ENCODE measurements at regions not wholly inside any gene's neighbourhood (a gene's known extent, or its start where the extent isn't known, plus 50 kb on each side); places are given as distances from the start of the nearest gene placed in this dataset.

DNA sequence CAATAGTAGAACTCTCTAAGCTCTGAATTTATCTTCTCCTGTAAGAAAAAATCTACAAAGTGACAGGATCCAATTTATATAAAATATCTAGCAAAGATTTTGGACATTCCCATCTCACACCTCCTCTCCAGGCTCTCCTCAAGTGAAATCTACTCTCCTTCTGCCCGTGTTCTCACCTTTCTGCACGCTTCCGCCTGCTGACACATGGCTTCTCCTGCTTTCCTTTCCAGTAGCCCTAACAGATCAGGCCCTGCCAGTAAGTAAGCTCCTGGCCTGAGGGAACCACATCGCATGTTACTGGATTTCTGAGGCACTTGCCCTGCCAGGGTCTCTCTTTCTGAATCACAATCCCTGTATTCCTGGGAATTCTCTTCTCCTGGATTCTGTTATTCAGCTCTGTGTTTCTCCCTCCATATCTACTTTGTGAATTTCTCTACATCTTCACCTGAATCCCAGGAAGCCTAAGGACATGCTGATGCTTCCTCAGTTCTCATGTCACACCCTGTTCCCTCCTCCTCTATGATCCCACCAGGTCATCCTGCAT is 53.3 kb upstream of the TOP3B start:
- DNase-seq: no peak

DNA sequence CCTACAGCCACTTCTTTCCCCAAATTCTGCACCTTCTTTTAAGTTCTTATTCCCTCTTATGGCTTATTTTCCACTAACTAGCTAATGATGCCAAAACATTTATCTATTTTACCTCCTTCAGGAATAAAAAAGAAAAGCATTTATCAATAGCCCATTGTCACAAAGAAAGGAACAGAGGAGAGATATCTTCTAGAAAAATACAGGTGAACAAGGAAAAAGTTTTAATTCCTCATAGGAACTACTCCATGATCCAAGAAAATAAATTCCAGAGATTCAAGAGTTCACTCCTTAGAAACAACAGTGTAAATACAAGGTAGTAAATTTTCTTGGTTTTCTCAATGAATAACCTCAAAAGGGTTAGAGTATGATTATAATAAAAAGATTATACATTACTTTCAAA is 52.6 kb upstream of the TOP3B start:
- DNase-seq: no peak

DNA sequence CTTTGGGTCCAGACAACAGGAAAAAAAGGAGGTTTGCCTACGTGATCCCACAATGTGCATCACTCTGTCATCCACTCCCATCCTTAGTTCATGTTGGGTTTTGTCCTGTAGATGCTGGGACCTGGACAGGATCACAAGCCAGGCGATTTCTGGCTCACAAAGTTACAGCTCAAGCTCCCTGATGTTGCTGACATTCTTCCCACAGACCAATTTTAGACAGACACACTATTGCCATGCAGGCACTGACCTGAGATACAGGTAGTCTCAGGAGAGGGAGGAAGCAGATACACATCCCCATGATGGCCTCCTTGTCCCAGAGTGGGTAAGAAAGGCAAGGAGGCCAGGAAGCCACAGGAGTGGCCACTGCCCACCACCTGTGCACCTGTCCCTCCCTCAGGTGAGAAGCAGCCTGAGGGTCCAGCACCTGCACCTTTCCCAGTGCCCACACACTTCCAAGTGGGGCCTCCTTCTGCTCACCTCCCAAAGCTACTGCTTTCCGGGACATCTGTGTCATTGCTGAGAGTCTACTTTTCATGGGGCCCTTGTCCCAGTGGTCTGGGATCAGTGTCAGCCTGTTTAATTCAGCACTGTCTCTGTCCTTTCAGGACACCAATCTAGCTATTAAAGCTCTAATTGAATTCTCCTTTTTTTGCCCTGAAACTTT is 52.0 kb upstream of the TOP3B start:
- DNase-seq: no peak

DNA sequence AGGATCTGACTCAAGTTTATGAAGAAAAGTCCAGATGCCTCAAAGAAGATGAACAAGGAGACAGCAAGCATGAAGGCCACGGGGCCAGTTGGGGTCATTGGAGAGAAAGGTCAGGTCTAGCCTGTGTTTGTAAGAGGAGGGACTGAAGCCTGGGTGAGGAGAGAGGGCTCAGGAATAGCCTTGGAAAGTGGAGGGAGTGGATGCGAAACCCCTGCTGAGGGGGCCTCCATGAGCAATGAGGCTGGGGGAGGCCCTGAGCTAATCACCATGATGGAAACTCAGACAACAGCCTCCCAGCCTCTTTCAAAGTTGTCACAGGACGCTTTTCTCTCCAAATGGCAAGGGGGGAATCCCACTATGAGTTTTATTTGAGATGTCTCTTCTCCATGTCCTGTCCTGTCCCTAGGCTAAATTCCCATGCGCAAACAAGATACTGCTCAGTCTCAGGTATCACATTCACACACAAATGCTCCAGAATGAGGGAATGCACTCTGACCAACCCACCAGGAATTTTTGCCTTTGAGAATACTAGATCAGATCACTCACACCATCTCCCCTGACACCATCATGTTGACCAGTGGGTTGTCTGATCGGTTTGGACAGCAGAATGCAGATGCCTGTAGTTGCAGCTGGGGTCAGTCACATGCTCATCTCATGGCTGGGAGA is 51.3 kb upstream of the TOP3B start:
- no peak for DNase-seq

GRCh38 chr22:22032906-22033802 is 50.6 kb upstream of the TOP3B start:
- no peak for DNase-seq

DNA sequence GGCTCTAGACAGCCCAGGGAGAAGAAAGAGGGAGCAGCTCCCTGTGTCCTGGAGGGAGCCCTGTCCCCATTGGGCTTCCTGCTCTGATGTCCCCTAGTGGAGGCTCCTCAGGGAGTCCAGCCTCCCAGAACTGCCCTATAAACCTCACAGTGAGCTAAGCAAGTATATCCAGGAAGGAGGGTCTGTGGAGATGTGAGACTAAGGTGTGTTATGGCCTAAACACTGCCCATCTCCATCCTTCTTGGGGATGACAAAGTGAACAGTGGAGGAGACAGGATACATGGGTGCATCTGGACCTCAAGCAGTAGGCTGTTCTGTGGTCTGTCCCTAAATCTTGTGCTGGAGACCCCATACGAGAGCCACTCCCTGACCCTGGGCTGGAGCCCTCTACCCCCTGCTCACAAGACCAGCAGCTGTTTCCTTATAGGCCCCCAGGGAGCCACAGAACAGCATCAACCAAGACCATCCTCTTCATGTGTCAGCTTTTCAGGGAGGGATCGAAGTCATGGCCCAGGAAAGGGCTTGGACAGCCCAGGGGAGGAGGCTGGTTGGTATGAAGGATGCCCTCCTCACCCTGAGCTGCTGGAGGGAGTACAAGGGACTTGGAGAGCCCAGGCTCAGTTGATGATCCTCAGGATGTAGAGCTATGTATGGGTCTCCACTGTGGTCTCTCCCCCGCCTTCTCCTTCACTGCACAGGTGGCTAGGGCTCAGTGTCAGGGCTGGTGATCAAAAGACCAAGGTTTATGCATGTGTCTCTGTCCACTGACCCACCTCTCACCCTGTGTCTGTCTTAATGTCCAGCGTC is 49.7 kb upstream of the TOP3B start:
- DNase-seq: no peak
